Adipocyte (in vitro differentiated cells): ENCODE measurements at regions not wholly inside any gene's neighbourhood (a gene's known extent, or its start where the extent isn't known, plus 50 kb on each side); places are given as distances from the start of the nearest gene placed in this dataset.

Experiments used
- DNase-seq: peaks from one replicate; pipeline ENCODE4 v3.0.0-alpha.2; 2015; ENCODE audit warnings: low read depth
- H3K27me3 ChIP-seq: replicated peaks from 2 replicates; pipeline ENCODE4 v1.7.0; 2013; ENCODE audit warnings: mild to moderate bottlenecking, low read length, moderate library complexity; ENCODE audit not compliant: control insufficient read depth, insufficient read depth
- H3K36me3 ChIP-seq: 2 replicates; pipeline ENCODE4 v1.7.0; 2013; ENCODE audit warnings: low read length, mild to moderate bottlenecking, moderate library complexity; ENCODE audit not compliant: control insufficient read depth, insufficient read depth, severe bottlenecking
- H3K4me1 ChIP-seq: 2 replicates; pipeline ENCODE4 v1.7.0; 2013; ENCODE audit warnings: mild to moderate bottlenecking, low read length, moderate library complexity; ENCODE audit not compliant: control insufficient read depth, insufficient read depth
- H3K4me3 ChIP-seq: 2 replicates; pipeline ENCODE4 v1.7.0; 2013; ENCODE audit warnings: mild to moderate bottlenecking, low read length, moderate library complexity
- H3K9ac ChIP-seq: 2 replicates; pipeline ENCODE4 v1.7.0; 2013; ENCODE audit warnings: mild to moderate bottlenecking, low read length, moderate library complexity
- H3K9me3 ChIP-seq: 2 replicates; pipeline ENCODE4 v1.7.0; 2013; ENCODE audit warnings: mild to moderate bottlenecking, low read length, moderate library complexity; ENCODE audit not compliant: control insufficient read depth

DNA sequence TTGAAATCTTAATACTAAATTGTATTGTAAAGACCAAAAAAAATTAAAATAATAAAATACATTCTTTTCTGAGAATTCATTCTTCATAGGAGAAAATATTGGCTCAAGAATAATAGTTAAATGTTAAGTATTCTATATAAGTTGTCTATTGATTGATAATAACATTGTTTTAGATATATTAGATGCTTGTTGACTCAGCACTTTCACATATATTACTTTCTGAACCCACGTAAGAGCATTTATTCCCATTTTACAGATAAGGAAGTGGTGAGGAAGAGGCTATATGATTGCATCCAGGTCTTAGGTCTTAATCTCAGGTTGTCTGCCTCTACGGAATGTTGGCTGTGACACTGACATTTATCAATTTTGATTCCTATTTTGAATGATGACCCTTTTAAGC, 898.8 kb downstream of the TTLL7 start:
- no peak for DNase-seq
- Histone ChIP-seq H3K4me3 (no peak overlapping the region), H3K9ac (no peak overlapping the region), H3K4me1 (no peaks in the 10 kb centered on the region), H3K27me3 (no peaks in the 10 kb centered on the region), H3K36me3 (no peaks in the 10 kb centered on the region), H3K9me3 (peaks cover 2% of the 10 kb centered on the region)

DNA sequence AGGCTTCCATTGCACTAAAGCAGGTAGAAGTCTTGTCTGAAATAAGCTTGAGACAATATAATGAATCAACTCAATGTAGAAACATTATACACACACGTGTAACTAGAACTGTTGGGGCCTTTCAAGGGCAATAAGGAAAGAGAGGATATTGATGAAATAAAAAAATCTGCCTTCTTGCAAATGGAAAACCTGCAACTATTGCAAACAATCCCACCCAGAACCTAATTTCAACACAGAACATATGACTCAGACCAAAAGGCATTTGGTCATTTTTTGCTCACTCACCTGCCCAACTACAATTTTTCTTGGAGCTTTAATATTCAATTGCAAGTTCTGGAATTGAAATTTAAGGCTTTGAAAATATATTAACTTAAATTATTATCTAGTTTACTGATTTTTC, 900.1 kb downstream of the TTLL7 start:
- no peaks in the 10 kb centered on the region for H3K27me3 ChIP-seq
- no peaks in the 10 kb centered on the region for H3K4me1 ChIP-seq
- no peaks in the 10 kb centered on the region for H3K36me3 ChIP-seq
- no peak overlapping the region for H3K4me3 ChIP-seq
- peaks cover 2% of the 10 kb centered on the region for H3K9me3 ChIP-seq
- no peak overlapping the region for H3K9ac ChIP-seq
- DNase-seq: no peak

DNA sequence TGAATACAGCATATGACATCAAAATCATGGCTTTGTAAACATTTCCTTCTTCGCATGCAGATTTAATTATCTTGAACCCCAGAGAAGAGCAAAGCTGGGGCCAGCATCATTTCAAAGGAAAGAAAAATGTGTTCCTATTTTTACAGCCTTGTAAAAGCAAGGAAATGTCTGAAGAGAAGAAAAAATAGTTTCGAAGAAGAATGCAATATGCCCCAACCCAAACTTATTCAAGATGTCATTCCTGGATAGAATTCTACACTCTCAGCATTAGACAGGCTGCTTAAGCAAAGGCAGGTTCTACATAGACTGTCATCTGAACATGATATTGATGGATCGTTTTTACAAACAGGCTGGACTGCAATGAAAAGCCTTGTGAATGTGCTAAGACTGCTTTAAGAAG, 900.8 kb downstream of the TTLL7 start:
- DNase-seq: peak; percentile 19
- no peaks in the 10 kb centered on the region for H3K4me1 ChIP-seq

DNA sequence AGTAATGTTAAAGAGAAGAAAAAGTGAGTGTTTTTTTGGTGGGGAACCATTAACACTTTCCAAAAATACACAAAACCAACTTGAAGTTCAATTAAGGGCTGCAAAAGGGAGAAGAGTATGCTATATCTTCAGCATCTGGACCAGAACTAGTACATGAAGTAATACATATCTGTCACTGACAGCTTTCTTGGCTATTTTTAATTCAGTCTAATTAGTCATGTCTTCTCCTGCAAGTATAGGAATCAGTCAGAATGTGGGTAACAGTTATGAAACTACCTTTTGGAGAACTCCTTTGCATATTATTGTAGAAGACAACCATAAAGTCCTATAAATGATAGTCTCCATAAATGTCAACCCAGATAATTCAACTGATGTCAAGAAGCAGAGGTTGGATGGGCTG, 901.2 kb downstream of the TTLL7 start:
- Histone ChIP-seq H3K4me1 (no peaks in the 10 kb centered on the region), H3K9me3 (peaks cover 2% of the 10 kb centered on the region), H3K36me3 (no peaks in the 10 kb centered on the region), H3K4me3 (no peak overlapping the region), H3K9ac (no peak overlapping the region), H3K27me3 (no peaks in the 10 kb centered on the region)
- DNase-seq: no peak

More for the DNA sequence above, 900.8 kb downstream of the TTLL7 start:
- Histone ChIP-seq H3K4me3 (no peak overlapping the region), H3K36me3 (no peaks in the 10 kb centered on the region), H3K9ac (no peak overlapping the region), H3K9me3 (peaks cover 2% of the 10 kb centered on the region), H3K27me3 (no peaks in the 10 kb centered on the region)

DNA sequence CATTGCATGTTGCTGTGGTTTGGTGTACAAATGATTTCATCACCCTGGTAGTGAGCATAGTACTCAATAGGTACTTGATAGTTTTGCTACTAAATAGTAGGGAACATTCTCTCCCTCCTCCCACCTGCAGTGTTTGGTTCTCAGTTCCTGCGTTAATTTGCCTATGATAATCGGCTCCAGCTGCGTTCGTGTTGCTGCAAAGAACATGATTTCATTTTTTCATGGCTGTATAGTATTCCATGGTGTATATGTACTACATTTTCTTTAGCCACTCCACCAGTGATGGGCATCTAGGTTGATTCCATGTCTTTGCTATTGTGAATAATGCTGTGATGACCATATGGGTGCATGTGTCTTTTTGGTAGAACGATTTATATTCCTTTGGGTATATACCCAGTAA, 903.4 kb downstream of the TTLL7 start:
- no peak overlapping the region for H3K9ac ChIP-seq
- no peak overlapping the region for H3K4me3 ChIP-seq

DNA sequence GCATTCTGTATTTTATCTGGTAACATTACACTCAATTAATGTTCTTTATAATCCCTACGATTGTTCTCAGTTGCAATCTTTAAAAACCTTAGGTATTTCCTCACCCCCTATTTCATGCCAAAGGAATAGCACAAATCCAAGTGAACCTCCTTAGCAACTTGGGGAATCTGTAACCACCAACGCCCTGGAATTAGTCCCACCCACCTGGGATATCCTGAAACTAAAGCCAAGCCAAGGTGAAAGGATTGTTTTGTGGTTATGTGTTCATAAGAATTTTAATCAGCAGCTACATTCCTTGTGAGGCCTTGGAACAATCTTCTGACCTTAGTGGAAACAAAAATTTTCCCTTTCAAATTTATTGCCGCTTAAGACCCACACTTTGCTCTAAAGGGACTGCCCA, 908.7 kb downstream of the TTLL7 start:
- Histone ChIP-seq H3K27me3 (no peaks in the 10 kb centered on the region), H3K9ac (no peak overlapping the region), H3K36me3 (no peaks in the 10 kb centered on the region), H3K4me1 (no peaks in the 10 kb centered on the region), H3K4me3 (no peak overlapping the region), H3K9me3 (no peaks in the 10 kb centered on the region)
- no peak for DNase-seq

More for the DNA sequence above, 903.4 kb downstream of the TTLL7 start:
- H3K9me3 ChIP-seq: peaks cover 2% of the 10 kb centered on the region
- H3K36me3 ChIP-seq: no peaks in the 10 kb centered on the region
- no peak for DNase-seq
- no peaks in the 10 kb centered on the region for H3K27me3 ChIP-seq
- no peaks in the 10 kb centered on the region for H3K4me1 ChIP-seq

DNA sequence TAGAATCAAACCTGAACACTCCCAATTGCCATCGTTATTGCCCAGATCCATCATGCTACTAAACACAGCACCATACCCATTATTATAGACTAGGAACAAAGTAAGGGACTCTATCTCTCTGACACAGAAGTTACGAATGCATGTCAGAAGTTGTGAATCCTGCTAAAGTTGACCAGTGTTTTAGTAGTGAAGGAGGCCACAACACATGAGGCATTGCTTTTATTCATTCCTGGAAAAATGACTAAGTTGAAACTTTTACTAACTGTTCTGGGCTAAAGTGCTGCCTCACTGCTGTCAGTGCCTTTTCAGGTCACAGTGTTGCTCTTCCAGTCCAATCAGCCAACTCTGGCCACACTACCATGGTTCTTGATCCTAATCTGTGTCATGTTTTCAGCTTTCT, 911.1 kb downstream of the TTLL7 start:
- Histone ChIP-seq H3K27me3 (no peaks in the 10 kb centered on the region), H3K4me3 (no peak overlapping the region), H3K9me3 (no peaks in the 10 kb centered on the region)

DNA sequence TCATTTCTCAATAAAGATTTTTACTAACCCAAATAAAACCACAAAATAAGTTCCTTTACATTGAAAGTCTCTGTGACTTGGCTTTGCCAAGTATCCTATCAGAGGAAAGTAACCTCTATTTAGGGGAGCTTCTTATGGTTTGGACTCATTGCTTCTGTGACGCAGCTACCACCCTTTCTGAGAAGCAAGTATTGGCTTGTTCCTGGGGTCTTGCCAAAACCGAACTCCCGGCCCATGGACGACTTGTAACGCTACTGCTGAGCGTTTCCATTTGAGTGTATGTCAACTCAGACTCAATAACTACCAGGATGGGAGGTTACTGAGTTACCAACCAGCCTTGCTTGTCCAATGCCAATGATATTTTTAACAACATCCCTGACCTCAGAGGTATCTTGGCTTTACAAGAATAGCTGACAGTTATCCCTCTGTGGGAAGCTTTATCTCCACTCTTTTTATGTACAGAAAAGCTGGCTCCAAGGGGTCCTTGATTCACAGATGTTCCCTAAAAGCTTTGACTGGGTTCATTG, 911.9 kb downstream of the TTLL7 start:
- Histone ChIP-seq H3K27me3 (no peaks in the 10 kb centered on the region), H3K9ac (no peak overlapping the region), H3K4me3 (no peak overlapping the region), H3K36me3 (no peaks in the 10 kb centered on the region), H3K4me1 (no peaks in the 10 kb centered on the region), H3K9me3 (no peaks in the 10 kb centered on the region)
- no peak for DNase-seq

More for the DNA sequence above, 911.1 kb downstream of the TTLL7 start:
- H3K36me3 ChIP-seq: no peaks in the 10 kb centered on the region
- H3K9ac ChIP-seq: no peak overlapping the region
- H3K4me1 ChIP-seq: no peaks in the 10 kb centered on the region
- DNase-seq: no peak

DNA sequence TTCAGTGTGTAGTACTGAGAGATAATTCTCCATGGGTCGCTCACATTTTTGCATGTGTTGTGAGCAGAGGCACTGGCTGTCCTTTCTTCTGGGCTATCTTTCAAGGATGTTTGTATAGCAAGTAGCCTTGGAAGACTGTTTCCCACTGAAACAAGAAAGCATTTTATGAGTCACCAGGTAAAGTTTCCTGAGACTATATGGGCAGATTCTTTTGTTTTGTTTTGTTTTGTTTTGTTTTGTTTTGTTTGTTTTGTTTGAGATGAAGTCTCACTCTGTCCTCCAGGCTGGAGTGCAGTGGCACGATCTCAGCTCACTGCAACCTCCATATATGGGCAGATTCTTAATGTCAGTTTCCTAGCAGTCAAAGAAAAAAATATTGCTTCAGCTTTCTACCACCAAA, 912.6 kb downstream of the TTLL7 start:
- H3K27me3 ChIP-seq: no peaks in the 10 kb centered on the region
- no peaks in the 10 kb centered on the region for H3K9me3 ChIP-seq
- no peaks in the 10 kb centered on the region for H3K4me1 ChIP-seq
- no peak overlapping the region for H3K9ac ChIP-seq
- DNase-seq: peak; percentile 39
- H3K4me3 ChIP-seq: no peak overlapping the region
- H3K36me3 ChIP-seq: no peaks in the 10 kb centered on the region

DNA sequence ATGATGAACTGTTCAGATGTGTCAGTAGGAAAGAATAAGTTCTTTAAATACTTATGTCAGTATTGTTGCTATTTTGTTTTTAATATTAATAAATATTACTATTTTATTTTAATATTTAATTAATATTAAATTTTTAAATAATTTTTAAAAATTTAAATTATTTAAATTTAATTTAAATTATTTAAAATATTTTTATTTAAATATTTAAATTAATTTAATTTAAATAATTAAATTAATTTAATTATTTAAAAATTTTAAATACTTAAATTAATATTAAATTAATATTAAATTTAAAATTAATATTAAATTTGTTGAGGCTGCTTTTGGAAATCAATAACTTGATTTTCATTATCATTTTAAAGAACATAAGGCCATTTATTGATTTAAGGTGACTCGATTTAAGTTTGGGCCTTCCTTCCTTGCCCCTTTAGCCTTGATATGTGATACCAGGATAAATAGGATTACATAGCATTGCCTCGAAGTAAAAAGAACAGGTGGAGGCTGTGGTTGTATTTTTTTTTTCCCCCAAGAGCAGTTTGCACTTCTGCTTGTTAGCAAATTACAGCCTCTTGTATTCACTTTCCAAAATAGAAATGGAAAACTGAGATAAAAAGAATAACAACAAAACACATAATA, 915.2 kb downstream of the TTLL7 start:
- Histone ChIP-seq H3K9ac (no peak overlapping the region), H3K4me1 (no peaks in the 10 kb centered on the region), H3K9me3 (no peaks in the 10 kb centered on the region), H3K4me3 (no peak overlapping the region), H3K27me3 (no peaks in the 10 kb centered on the region), H3K36me3 (no peaks in the 10 kb centered on the region)
- DNase-seq: no peak

DNA sequence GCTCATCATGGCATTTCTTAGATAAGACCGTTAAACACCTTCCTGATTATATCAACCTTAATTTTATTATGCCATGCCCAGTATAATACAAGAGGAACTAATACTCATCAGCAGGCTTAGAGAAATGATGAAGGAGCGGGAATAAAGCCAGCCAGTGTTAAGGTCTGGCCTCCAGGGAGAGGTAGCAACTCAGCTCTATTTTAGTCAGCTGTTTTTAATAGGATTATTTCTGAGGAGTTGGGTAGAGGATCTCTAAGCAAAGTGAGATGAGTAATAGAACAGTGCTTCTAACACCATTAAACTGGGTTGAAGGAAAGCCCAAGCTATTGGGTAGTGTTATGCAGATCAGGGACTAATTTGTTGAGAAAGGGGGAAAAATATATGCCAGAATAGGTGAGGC, 921.5 kb downstream of the TTLL7 start:
- Histone ChIP-seq H3K4me3 (no peak overlapping the region), H3K36me3 (no peaks in the 10 kb centered on the region), H3K4me1 (no peaks in the 10 kb centered on the region), H3K27me3 (no peaks in the 10 kb centered on the region), H3K9me3 (no peaks in the 10 kb centered on the region), H3K9ac (no peak overlapping the region)
- no peak for DNase-seq

DNA sequence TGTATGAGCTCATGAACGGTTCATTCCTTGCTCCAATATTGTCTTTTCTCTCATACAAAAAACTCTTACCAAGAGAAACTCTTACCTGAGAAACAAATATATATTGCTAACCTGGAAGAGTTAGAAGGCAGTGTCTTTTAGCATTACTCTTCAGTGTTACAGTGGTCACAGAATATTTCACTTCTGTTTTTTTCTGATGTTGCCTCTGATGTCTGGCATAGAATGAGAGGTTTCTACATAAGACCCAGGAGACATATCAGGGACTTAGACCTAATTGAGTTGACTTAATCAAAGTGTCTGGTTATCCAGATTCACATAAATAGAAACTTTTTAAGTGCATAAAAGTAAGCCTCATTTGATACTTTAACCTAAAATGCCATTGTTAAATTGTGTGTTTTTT, 923.8 kb downstream of the TTLL7 start:
- no peak overlapping the region for H3K4me3 ChIP-seq
- H3K9ac ChIP-seq: no peak overlapping the region
- H3K9me3 ChIP-seq: no peaks in the 10 kb centered on the region
- DNase-seq: no peak
- no peaks in the 10 kb centered on the region for H3K4me1 ChIP-seq
- no peaks in the 10 kb centered on the region for H3K36me3 ChIP-seq
- no peaks in the 10 kb centered on the region for H3K27me3 ChIP-seq
